ENCODE measurements at regions not wholly inside any gene's neighbourhood (a gene's known extent, or its start where the extent isn't known, plus 50 kb on each side); places are given as distances from the start of the nearest gene placed in this dataset.

GRCh38 chr13:24099490-24099889, 61.0 kb upstream of the SPATA13 start:
- H3K14ac ChIP-seq (ENCODE audit: insufficient read depth, low read length), result no peak overlapping the region
- Mint-ChIP-seq H3K36me3 (ENCODE audit: insufficient read depth in 1 of 3, low read depth in 3 of 3) (peaks cover 0 to 8% (median 0%) of the 10 kb centered on the region in 3 experiments; a peak in 4 of 7 replicates), H3K4me1 (peaks cover 6 to 13% of the 10 kb centered on the region in 2 experiments), H3K27ac (no peak overlapping the region), H3K4me3 (no peak overlapping the region), H3K27me3 (ENCODE audit: low read depth) (no peaks in the 10 kb centered on the region), H3K9me3 (peaks cover 0 to 3% of the 10 kb centered on the region in 2 experiments; a peak in 2 of 5 replicates)
- H2BK15ac ChIP-seq (ENCODE audit: low read depth, low read length), result no peak overlapping the region
- no peak overlapping the region for H2AK5ac ChIP-seq (ENCODE audit: insufficient read length, low read length)
- H2BK5ac ChIP-seq (ENCODE audit: insufficient read length, low read length), result no peak overlapping the region
- H3K27ac ChIP-seq (ENCODE audit: insufficient read length, low read depth, low read length), result no peak overlapping the region
- H3K4me1 ChIP-seq (ENCODE audit: insufficient read depth, low read length), result no peaks in the 10 kb centered on the region
- no peak overlapping the region for H3K18ac ChIP-seq (ENCODE audit: insufficient read length, low read depth, low read length)
- no peaks in the 10 kb centered on the region for H4K20me1 ChIP-seq (ENCODE audit: control insufficient read depth, insufficient read depth, insufficient read length)
- H3K4ac ChIP-seq (ENCODE audit: low read depth, low read length), result no peak overlapping the region
- no peaks in the 10 kb centered on the region for H3K79me1 ChIP-seq (ENCODE audit: insufficient read depth, low read depth, low read length, poor library complexity, severe bottlenecking)
- no peak overlapping the region for H4K91ac ChIP-seq (ENCODE audit: insufficient read length, low read depth, low read length)
- H3K9me3 ChIP-seq (ENCODE audit: control insufficient read depth, low read depth, low read length), result no peaks in the 10 kb centered on the region
- H4K8ac ChIP-seq (replicated peaks; ENCODE audit: insufficient read length, low read depth, low read length), result no peak overlapping the region
- H4K5ac ChIP-seq (ENCODE audit: insufficient read length, low read depth, low read length), result no peak overlapping the region
- no peak overlapping the region for H2AFZ ChIP-seq (ENCODE audit: low read length)
- no peak overlapping the region for H3T11ph ChIP-seq (ENCODE audit: low read length)
- no peak overlapping the region for H3K4me2 ChIP-seq (ENCODE audit: insufficient read depth, insufficient read length, low read length)
- TF ChIP-seq CTCF (conservative IDR thresholded peaks at IDR 0.05), result no peak
- H3K9ac ChIP-seq (ENCODE audit: extremely low read depth, insufficient read length, low read length), result no peak overlapping the region
- H3K27me3 ChIP-seq (ENCODE audit: insufficient read depth, low read length), result no peaks in the 10 kb centered on the region
- no peak overlapping the region for H2BK120ac ChIP-seq (ENCODE audit: low read depth, low read length, poor library complexity, severe bottlenecking)
- no peaks in the 10 kb centered on the region for H3K79me2 ChIP-seq (ENCODE audit: insufficient read depth, low read length)
- DNase-seq, result no peak
- no peaks in the 10 kb centered on the region for H3K23me2 ChIP-seq (ENCODE audit: insufficient read length, low read depth, low read length, poor library complexity, severe bottlenecking)
- H2BK12ac ChIP-seq (ENCODE audit: insufficient read length, low read depth, low read length), result no peak overlapping the region
- H3K56ac ChIP-seq (ENCODE audit: insufficient read length, low read depth, low read length), result no peak overlapping the region
- H3K23ac ChIP-seq (ENCODE audit: insufficient read length, low read depth, low read length), result no peak overlapping the region
- no CpG with 5 or more reads among the region's 5 CpGs for WGBS (ENCODE audit: extremely low coverage, insufficient read length, low lambda C conversion rate)
- H2BK20ac ChIP-seq (ENCODE audit: low read depth, low read length, poor library complexity, severe bottlenecking), result no peak overlapping the region
